ENCODE measurements at regions not wholly inside any gene's neighbourhood (a gene's known extent, or its start where the extent isn't known, plus 50 kb on each side); places are given as distances from the start of the nearest gene placed in this dataset.

- TF ChIP-seq, protein P1, sequence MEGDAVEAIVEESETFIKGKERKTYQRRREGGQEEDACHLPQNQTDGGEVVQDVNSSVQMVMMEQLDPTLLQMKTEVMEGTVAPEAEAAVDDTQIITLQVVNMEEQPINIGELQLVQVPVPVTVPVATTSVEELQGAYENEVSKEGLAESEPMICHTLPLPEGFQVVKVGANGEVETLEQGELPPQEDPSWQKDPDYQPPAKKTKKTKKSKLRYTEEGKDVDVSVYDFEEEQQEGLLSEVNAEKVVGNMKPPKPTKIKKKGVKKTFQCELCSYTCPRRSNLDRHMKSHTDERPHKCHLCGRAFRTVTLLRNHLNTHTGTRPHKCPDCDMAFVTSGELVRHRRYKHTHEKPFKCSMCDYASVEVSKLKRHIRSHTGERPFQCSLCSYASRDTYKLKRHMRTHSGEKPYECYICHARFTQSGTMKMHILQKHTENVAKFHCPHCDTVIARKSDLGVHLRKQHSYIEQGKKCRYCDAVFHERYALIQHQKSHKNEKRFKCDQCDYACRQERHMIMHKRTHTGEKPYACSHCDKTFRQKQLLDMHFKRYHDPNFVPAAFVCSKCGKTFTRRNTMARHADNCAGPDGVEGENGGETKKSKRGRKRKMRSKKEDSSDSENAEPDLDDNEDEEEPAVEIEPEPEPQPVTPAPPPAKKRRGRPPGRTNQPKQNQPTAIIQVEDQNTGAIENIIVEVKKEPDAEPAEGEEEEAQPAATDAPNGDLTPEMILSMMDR (IDR thresholded peaks at IDR 0.05; ENCODE audit: low read depth, low read length) = no peak
- H3K4me3 ChIP-seq (ENCODE audit: low read depth, low read length) = no peak overlapping the region
Measured at GRCh38 chr7:46189255-46189790, 268.3 kb upstream of the IGFBP3 start.

DNA sequence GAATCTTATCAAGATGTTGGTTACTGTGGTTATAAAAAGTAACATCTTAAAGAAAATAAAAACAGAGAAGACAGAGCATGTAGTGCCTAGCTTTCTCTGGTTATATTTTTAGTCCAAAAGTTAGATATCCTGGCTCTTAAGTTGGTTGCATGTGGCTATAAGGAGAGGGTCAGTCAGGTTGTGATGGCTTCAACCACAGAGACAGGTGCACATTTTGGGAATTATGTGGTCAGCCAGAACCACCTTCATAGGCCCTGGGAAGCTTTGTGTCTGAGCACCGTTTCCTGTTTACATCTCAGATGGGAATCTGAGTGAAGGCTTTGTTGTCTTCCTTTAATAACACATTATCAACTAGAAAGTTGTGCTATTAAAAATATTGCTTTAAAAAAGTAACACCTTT, 265.1 kb upstream of the IGFBP3 start:
- no peak overlapping the region for H3K4me3 ChIP-seq (ENCODE audit: low read depth, low read length)
- TF ChIP-seq, protein P1 (IDR thresholded peaks at IDR 0.05; ENCODE audit: low read depth, low read length) = no peak

DNA sequence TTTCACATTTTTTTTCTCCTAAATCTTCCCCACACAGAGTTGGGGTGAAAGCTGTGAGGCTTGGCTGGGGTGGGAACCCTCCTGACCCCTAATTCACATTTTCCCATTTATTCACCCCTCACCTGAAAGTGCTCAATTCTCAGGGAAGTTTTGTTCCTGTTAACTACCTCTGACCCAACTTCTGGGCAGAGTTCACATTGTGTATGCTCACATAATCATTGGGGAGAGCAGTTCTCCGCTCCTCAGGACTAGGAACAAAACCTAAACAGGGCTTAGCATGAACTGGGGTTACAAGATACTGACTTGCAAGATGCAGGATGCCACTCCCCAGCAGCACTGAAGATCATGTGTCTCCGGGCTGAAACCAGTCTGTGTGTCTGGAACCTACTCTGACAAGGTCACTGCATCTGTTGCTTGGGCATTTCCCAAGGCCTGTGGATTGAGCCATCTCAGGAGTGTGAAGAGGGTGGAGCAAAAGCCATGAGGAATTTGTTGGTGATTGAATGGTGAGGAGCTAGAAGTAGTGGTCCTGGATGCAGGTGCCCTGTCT, 258.1 kb upstream of the IGFBP3 start:
- no peak overlapping the region for H3K4me3 ChIP-seq (ENCODE audit: low read depth, low read length)
- TF ChIP-seq, protein P1 (IDR thresholded peaks at IDR 0.05; ENCODE audit: low read depth, low read length) = no peak

- TF ChIP-seq, protein P1 (IDR thresholded peaks at IDR 0.05; ENCODE audit: low read depth, low read length) = no peak
- no peak overlapping the region for H3K4me3 ChIP-seq (ENCODE audit: low read depth, low read length)
Measured at GRCh38 chr7:46178661-46179060, 257.6 kb upstream of the IGFBP3 start.

DNA sequence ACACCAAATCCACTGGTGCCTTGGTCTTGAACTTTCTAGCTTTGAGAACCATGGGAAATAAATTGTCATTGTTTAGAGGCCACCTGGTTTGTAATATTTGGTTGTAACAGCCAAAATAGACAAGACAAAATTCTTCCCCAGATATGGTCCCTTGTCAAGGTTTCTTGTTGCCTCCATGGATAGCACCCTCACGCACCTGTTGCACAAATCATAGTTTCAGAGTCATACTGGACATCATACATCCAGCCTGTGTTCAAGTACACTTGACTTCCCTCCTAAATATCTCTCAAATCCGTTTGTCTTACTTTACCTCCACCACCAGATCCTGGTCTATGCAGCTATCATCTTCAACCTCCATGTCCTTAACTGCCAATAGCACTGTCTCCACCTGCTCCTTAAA, 256.7 kb upstream of the IGFBP3 start:
- TF ChIP-seq, protein P1 (IDR thresholded peaks at IDR 0.05; ENCODE audit: low read depth, low read length) = no peak
- H3K4me3 ChIP-seq (ENCODE audit: low read depth, low read length) = no peak overlapping the region

DNA sequence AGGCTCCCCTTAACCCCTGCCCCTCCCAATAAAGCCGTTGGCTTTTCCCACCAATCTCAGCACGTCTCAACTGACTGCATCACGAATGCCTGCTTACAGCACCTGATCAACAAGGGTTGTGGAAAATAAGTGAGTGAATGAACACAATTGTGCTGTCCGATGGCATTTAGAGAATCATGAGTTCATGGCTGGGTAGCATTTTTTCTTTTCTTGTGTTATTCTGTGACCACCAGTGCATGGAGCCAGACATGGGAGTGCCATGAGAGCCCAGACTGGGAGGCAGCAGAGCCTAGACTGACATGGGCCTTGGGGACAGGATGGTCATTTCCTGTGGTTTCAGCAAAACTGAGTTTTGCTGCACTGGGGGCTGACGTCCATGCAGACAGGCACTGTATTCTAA, 254.1 kb upstream of the IGFBP3 start:
- TF ChIP-seq, protein P1 (IDR thresholded peaks at IDR 0.05; ENCODE audit: low read depth, low read length) = no peak
- no peak overlapping the region for H3K4me3 ChIP-seq (ENCODE audit: low read depth, low read length)

- no peak overlapping the region for H3K4me3 ChIP-seq (ENCODE audit: low read depth, low read length)
- TF ChIP-seq, protein P1 (IDR thresholded peaks at IDR 0.05; ENCODE audit: low read depth, low read length) = no peak
Measured at GRCh38 chr7:46174196-46174580, 253.1 kb upstream of the IGFBP3 start.

Measured in WI38 (cell line).